ENCODE measurements at regions not wholly inside any gene's neighbourhood (a gene's known extent, or its start where the extent isn't known, plus 50 kb on each side); places are given as distances from the start of the nearest gene placed in this dataset.

DNA sequence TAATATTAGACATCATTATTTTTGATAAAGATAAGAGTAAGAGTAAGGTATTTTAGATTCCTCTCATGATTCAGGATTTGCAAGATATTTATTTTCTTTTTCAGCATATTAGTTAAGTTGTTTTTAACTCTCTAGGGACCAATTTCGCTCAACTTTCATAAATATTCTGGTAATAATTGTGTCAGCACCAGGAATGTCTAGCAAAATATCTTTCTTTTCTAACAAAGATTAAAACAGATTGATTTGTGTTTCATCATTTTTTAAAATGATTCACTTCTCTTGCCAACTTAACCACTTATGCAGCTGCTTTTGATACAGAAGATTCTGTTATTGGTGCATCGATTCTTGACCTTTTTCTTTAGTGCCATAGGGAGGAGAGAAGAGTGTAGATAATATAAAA, 172.8 kb upstream of the PTGFR start:
- TF ChIP-seq, protein P1, sequence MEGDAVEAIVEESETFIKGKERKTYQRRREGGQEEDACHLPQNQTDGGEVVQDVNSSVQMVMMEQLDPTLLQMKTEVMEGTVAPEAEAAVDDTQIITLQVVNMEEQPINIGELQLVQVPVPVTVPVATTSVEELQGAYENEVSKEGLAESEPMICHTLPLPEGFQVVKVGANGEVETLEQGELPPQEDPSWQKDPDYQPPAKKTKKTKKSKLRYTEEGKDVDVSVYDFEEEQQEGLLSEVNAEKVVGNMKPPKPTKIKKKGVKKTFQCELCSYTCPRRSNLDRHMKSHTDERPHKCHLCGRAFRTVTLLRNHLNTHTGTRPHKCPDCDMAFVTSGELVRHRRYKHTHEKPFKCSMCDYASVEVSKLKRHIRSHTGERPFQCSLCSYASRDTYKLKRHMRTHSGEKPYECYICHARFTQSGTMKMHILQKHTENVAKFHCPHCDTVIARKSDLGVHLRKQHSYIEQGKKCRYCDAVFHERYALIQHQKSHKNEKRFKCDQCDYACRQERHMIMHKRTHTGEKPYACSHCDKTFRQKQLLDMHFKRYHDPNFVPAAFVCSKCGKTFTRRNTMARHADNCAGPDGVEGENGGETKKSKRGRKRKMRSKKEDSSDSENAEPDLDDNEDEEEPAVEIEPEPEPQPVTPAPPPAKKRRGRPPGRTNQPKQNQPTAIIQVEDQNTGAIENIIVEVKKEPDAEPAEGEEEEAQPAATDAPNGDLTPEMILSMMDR (IDR thresholded peaks at IDR 0.05; ENCODE audit: insufficient read depth, low read length, poor library complexity, severe bottlenecking): no peak
- TF ChIP-seq EZH2phosphoT487 (conservative IDR thresholded peaks at IDR 0.05; ENCODE audit: low read length): no peak
